ENCODE measurements at regions not wholly inside any gene's neighbourhood (a gene's known extent, or its start where the extent isn't known, plus 50 kb on each side); places are given as distances from the start of the nearest gene placed in this dataset.
"Not testable (repeated sequence)": the region's sequence is repeated elsewhere in the genome, so short reads cannot be mapped to it uniquely, and the experiment has no call there.

- DNase-seq (ENCODE audit: low spot score), result no peak
These were observed 114.1 kb downstream of the C9orf152 start for GRCh38 chr9:110093871-110094270.

GRCh38 chr9:110095161-110095595 lies 112.8 kb downstream of the C9orf152 start:
- no peak for DNase-seq (ENCODE audit: low spot score)

- DNase-seq (ENCODE audit: low spot score), result no peak
These were observed 112.2 kb downstream of the C9orf152 start for GRCh38 chr9:110095776-110096175.

GRCh38 chr9:110096674-110097073 lies 111.3 kb downstream of the C9orf152 start:
- DNase-seq (ENCODE audit: low spot score), result not testable (repeated sequence)

- DNase-seq (ENCODE audit: low spot score), result peak; percentile 48
These were observed 108.5 kb downstream of the C9orf152 start for GRCh38 chr9:110099236-110100095.

- DNase-seq (ENCODE audit: low spot score), result no peak
These were observed 106.3 kb downstream of the C9orf152 start for GRCh38 chr9:110101531-110102161.

- no peak for DNase-seq (ENCODE audit: low spot score)
These were observed 104.7 kb downstream of the C9orf152 start for GRCh38 chr9:110103257-110103656.

- no peak for DNase-seq (ENCODE audit: low spot score)
These were observed 103.6 kb downstream of the C9orf152 start for GRCh38 chr9:110104261-110104809.

- no peak for DNase-seq (ENCODE audit: low spot score)
These were observed 102.9 kb downstream of the C9orf152 start for GRCh38 chr9:110105107-110105506.

GRCh38 chr9:110106661-110107060 lies 101.3 kb downstream of the C9orf152 start:
- no peak for DNase-seq (ENCODE audit: low spot score)

- DNase-seq (ENCODE audit: low spot score), result no peak
These were observed 98.4 kb downstream of the C9orf152 start for GRCh38 chr9:110109333-110110092.

- DNase-seq (ENCODE audit: low spot score), result no peak
These were observed 97.8 kb downstream of the C9orf152 start for GRCh38 chr9:110110154-110110553.

GRCh38 chr9:110111868-110112267 lies 96.1 kb downstream of the C9orf152 start:
- DNase-seq (ENCODE audit: low spot score), result no peak

GRCh38 chr9:110112792-110113191 lies 95.2 kb downstream of the C9orf152 start:
- DNase-seq (ENCODE audit: low spot score), result no peak

GRCh38 chr9:110114086-110114858 lies 93.7 kb downstream of the C9orf152 start:
- no peak for DNase-seq (ENCODE audit: low spot score)

GRCh38 chr9:110114859-110115201 lies 93.1 kb downstream of the C9orf152 start:
- DNase-seq (ENCODE audit: low spot score), result no peak

GRCh38 chr9:110115341-110115820 lies 92.6 kb downstream of the C9orf152 start:
- DNase-seq (ENCODE audit: low spot score), result peak; percentile 40

GRCh38 chr9:110115826-110116542 lies 92.0 kb downstream of the C9orf152 start:
- no peak for DNase-seq (ENCODE audit: low spot score)

GRCh38 chr9:110116543-110116885 lies 91.4 kb downstream of the C9orf152 start:
- no peak for DNase-seq (ENCODE audit: low spot score)

- DNase-seq (ENCODE audit: low spot score), result no peak
These were observed 86.8 kb downstream of the C9orf152 start for GRCh38 chr9:110121170-110121569.
